ENCODE measurements at regions not wholly inside any gene's neighbourhood (a gene's known extent, or its start where the extent isn't known, plus 50 kb on each side); places are given as distances from the start of the nearest gene placed in this dataset.
"Not testable (repeated sequence)": the region's sequence is repeated elsewhere in the genome, so short reads cannot be mapped to it uniquely, and the experiment has no call there.

GRCh38 chr10:34957531-34957930 lies 132.6 kb downstream of the CUL2 start:
- intact Hi-C loops (cut with micrococcal nuclease; ENCODE audit: unreplicated experiment) = no loop called here
- H3K4me3 Mint-ChIP-seq (ENCODE audit: low read depth, unreplicated experiment) = no peak overlapping the region
- CTCF ChIA-PET = interaction anchor here (0.5 to 0.6 kb wide), 2 partner anchors 188 to 335 kb away, joined by 3 to 4 read pairs; no protein-coding TSS in a partner anchor

GRCh38 chr10:34956756-34957155 lies 133.4 kb downstream of the CUL2 start:
- intact Hi-C loops (cut with micrococcal nuclease; ENCODE audit: unreplicated experiment) = no loop called here
- TF ChIP-seq, protein P1, sequence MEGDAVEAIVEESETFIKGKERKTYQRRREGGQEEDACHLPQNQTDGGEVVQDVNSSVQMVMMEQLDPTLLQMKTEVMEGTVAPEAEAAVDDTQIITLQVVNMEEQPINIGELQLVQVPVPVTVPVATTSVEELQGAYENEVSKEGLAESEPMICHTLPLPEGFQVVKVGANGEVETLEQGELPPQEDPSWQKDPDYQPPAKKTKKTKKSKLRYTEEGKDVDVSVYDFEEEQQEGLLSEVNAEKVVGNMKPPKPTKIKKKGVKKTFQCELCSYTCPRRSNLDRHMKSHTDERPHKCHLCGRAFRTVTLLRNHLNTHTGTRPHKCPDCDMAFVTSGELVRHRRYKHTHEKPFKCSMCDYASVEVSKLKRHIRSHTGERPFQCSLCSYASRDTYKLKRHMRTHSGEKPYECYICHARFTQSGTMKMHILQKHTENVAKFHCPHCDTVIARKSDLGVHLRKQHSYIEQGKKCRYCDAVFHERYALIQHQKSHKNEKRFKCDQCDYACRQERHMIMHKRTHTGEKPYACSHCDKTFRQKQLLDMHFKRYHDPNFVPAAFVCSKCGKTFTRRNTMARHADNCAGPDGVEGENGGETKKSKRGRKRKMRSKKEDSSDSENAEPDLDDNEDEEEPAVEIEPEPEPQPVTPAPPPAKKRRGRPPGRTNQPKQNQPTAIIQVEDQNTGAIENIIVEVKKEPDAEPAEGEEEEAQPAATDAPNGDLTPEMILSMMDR (IDR thresholded peaks at IDR 0.05; ENCODE audit: unreplicated experiment) = no peak
- Mint-ChIP-seq H3K4me3 (ENCODE audit: low read depth, unreplicated experiment) (no peak overlapping the region), H3K27ac (ENCODE audit: unreplicated experiment) (no peak overlapping the region), H3K27me3 (ENCODE audit: unreplicated experiment) (no peaks in the 10 kb centered on the region), H3K36me3 (ENCODE audit: insufficient read depth, unreplicated experiment) (no peaks in the 10 kb centered on the region), H3K9me3 (ENCODE audit: low read depth, unreplicated experiment) (no peaks in the 10 kb centered on the region), H3K4me1 (ENCODE audit: low read depth, unreplicated experiment) (peaks cover 14% of the 10 kb centered on the region)
- CTCF ChIA-PET = interaction anchor here (0.6 to 0.7 kb wide), 2 partner anchors 17 to 187 kb away, joined by 3 read pairs; no protein-coding TSS in a partner anchor
- BruUV-seq (replicated peaks) = no TSS peak
- DNase-seq = no peak

More at GRCh38 chr10:34957531-34957930, 132.6 kb downstream of the CUL2 start:
- no peak for DNase-seq
- no TSS peak for BruUV-seq (replicated peaks)
- TF ChIP-seq, protein P1 (IDR thresholded peaks at IDR 0.05; ENCODE audit: unreplicated experiment) = no peak
- no peak overlapping the region for H3K27ac Mint-ChIP-seq (ENCODE audit: unreplicated experiment)
- no peaks in the 10 kb centered on the region for H3K9me3 Mint-ChIP-seq (ENCODE audit: low read depth, unreplicated experiment)
- H3K4me1 Mint-ChIP-seq (ENCODE audit: low read depth, unreplicated experiment) = peaks cover 14% of the 10 kb centered on the region
- H3K27me3 Mint-ChIP-seq (ENCODE audit: unreplicated experiment) = no peaks in the 10 kb centered on the region
- H3K36me3 Mint-ChIP-seq (ENCODE audit: insufficient read depth, unreplicated experiment) = no peaks in the 10 kb centered on the region

- Mint-ChIP-seq H3K36me3 (ENCODE audit: insufficient read depth, unreplicated experiment) (no peaks in the 10 kb centered on the region), H3K4me1 (ENCODE audit: low read depth, unreplicated experiment) (peaks cover 14% of the 10 kb centered on the region), H3K9me3 (ENCODE audit: low read depth, unreplicated experiment) (no peaks in the 10 kb centered on the region), H3K4me3 (ENCODE audit: low read depth, unreplicated experiment) (no peak overlapping the region), H3K27me3 (ENCODE audit: unreplicated experiment) (no peaks in the 10 kb centered on the region), H3K27ac (ENCODE audit: unreplicated experiment) (no peak overlapping the region)
- DNase-seq = no peak
- TF ChIP-seq, protein P1 (IDR thresholded peaks at IDR 0.05; ENCODE audit: unreplicated experiment) = no peak
- intact Hi-C loops (cut with micrococcal nuclease; ENCODE audit: unreplicated experiment) = no loop called here
- CTCF ChIA-PET = no interaction called here
- no TSS peak for BruUV-seq (replicated peaks)
Measured at GRCh38 chr10:34955391-34955790, 134.8 kb downstream of the CUL2 start.

DNA sequence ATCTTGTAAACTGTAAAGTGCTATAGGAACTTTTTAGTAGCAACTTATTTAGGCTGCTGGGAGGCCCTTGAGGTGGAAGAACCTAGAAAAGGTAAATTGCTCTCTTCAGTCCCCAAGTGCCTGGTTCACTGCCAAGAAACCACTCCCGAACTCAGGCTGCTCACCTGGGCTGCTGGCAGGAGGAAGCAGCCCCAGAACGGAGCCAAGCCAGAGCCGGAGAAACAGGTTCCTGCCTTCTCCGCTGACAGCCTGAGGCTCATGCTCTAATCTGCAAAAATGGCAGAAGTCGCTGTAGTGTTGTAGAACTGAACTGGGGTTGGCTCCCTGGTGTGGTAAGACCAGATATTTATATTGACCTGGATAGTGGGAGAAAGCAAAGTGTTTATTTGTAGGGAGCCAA lies 136.0 kb downstream of the CUL2 start:
- peak; percentile 90 for DNase-seq
- Mint-ChIP-seq H3K9me3 (ENCODE audit: low read depth, unreplicated experiment) (no peaks in the 10 kb centered on the region), H3K27ac (ENCODE audit: unreplicated experiment) (peak overlapping the region; percentile 20), H3K4me3 (ENCODE audit: low read depth, unreplicated experiment) (peak overlapping the region; percentile 4), H3K36me3 (ENCODE audit: insufficient read depth, unreplicated experiment) (no peaks in the 10 kb centered on the region), H3K4me1 (ENCODE audit: low read depth, unreplicated experiment) (peaks cover 14% of the 10 kb centered on the region), H3K27me3 (ENCODE audit: unreplicated experiment) (no peaks in the 10 kb centered on the region)
- CTCF ChIA-PET = interaction anchor here (0.7 kb wide), 2 partner anchors 215 to 287 kb away, joined by 3 to 5 read pairs; no protein-coding TSS in a partner anchor
- intact Hi-C loops (cut with micrococcal nuclease; ENCODE audit: unreplicated experiment) = no loop called here
- BruUV-seq (replicated peaks) = no TSS peak
- TF ChIP-seq, protein P1 (IDR thresholded peaks at IDR 0.05; ENCODE audit: unreplicated experiment) = no peak

DNA sequence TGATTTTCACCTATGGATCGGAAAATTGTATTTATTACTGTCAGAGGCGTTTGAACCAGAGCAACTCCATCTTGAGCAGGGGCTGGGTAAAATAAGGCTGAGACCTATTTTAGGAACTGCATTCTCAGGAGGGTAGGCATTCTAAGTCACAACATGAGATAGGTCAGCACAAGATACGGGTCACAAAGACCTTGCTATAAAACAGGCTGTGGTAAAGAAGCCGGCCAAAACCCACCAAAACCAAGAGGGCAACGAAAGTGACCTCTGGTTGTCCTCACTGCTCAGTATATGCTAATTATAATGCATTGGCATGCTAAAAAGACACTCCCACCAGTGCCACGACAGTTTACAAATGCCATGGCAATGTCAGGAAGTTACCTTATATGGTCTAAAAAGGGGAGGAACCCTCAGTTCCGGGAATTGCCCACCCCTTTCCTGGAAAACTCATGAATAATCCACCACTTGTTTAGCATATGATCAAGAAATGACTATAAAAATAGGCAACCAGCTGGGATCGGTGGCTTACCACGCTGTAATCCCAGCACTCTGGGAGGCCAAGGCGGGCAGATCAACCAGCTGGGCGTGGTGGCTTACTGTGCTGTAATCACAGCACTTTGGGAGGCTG lies 136.3 kb upstream of the PARD3 start:
- CTCF ChIA-PET = interaction anchor here (0.6 kb wide), 1 partner anchor 19 kb away, joined by 4 read pairs; no protein-coding TSS in a partner anchor
- H3K36me3 Mint-ChIP-seq (ENCODE audit: insufficient read depth, unreplicated experiment); H3K4me3 Mint-ChIP-seq (ENCODE audit: low read depth, unreplicated experiment); intact Hi-C loops (cut with micrococcal nuclease; ENCODE audit: unreplicated experiment); H3K27ac Mint-ChIP-seq (ENCODE audit: unreplicated experiment); DNase-seq; H3K9me3 Mint-ChIP-seq (ENCODE audit: low read depth, unreplicated experiment); BruUV-seq (replicated peaks): not testable (repeated sequence)
- peaks cover 13% of the 10 kb centered on the region for H3K27me3 Mint-ChIP-seq (ENCODE audit: unreplicated experiment)
- peaks cover 14% of the 10 kb centered on the region for H3K4me1 Mint-ChIP-seq (ENCODE audit: low read depth, unreplicated experiment)

GRCh38 chr10:34945951-34946522 lies 130.9 kb upstream of the PARD3 start:
- H3K27me3 Mint-ChIP-seq (ENCODE audit: unreplicated experiment) = peaks cover 13% of the 10 kb centered on the region
- DNase-seq; CTCF ChIA-PET; H3K9me3 Mint-ChIP-seq (ENCODE audit: low read depth, unreplicated experiment); H3K4me1 Mint-ChIP-seq (ENCODE audit: low read depth, unreplicated experiment); BruUV-seq (replicated peaks); intact Hi-C loops (cut with micrococcal nuclease; ENCODE audit: unreplicated experiment); H3K36me3 Mint-ChIP-seq (ENCODE audit: insufficient read depth, unreplicated experiment); H3K4me3 Mint-ChIP-seq (ENCODE audit: low read depth, unreplicated experiment); H3K27ac Mint-ChIP-seq (ENCODE audit: unreplicated experiment): not testable (repeated sequence)

Measured in Calu3 (cell line).